Smooth muscle cell (in vitro differentiated cells): ENCODE measurements at regions not wholly inside any gene's neighbourhood (a gene's known extent, or its start where the extent isn't known, plus 50 kb on each side); places are given as distances from the start of the nearest gene placed in this dataset.

ENCODE experiments used
- DNase-seq: peaks from one replicate; lab custom pipeline; 2025; ENCODE audit not compliant: unreplicated experiment; lab: John Stamatoyannopoulos, UW
- H2AFZ ChIP-seq: fragments of 200-600 bp; sonication (generic); 2 replicates; pipeline ENCODE4 v1.6.0; 2016; ENCODE audit warnings: antibody characterized with exemption, low read depth, mild to moderate bottlenecking
- H3F3A ChIP-seq: fragments of 200-600 bp; sonication (generic); 2 replicates; pipeline ENCODE4 v1.6.0; 2017; ENCODE audit warnings: antibody characterized with exemption, low read depth
- H3K27ac ChIP-seq: fragments of 200-600 bp; sonication (generic); 2 replicates; pipeline ENCODE4 v1.5.1; 2016; ENCODE audit warnings: low read depth, mild to moderate bottlenecking
- H3K27me3 ChIP-seq: fragments of 200-600 bp; sonication (generic); 2 replicates; pipeline ENCODE4 v1.6.1; 2016; ENCODE audit warnings: low read depth, mild to moderate bottlenecking
- H3K36me3 ChIP-seq: fragments of 200-600 bp; sonication (generic); 2 replicates; pipeline ENCODE4 v1.5.1; 2016; ENCODE audit warnings: low read depth
- H3K4me1 ChIP-seq: fragments of 200-600 bp; sonication (generic); 2 replicates; pipeline ENCODE4 v1.5.1; 2016; ENCODE audit warnings: low read depth
- H3K4me2 ChIP-seq: fragments of 200-600 bp; sonication (generic); 2 replicates; pipeline ENCODE4 v1.6.0; 2016; ENCODE audit warnings: mild to moderate bottlenecking
- H3K4me3 ChIP-seq: fragments of 200-600 bp; sonication (generic); 2 replicates; pipeline ENCODE4 v1.5.1; 2016; ENCODE audit warnings: mild to moderate bottlenecking
- H3K79me2 ChIP-seq: fragments of 200-600 bp; sonication (generic); 2 replicates; pipeline ENCODE4 v1.6.0; 2016; ENCODE audit warnings: low read depth, mild to moderate bottlenecking
- H3K9ac ChIP-seq: fragments of 200-600 bp; sonication (generic); 2 replicates; pipeline ENCODE4 v1.6.0; 2016; ENCODE audit warnings: low read depth
- H3K9me3 ChIP-seq: fragments of 200-600 bp; sonication (generic); replicated peaks from 2 replicates; pipeline ENCODE4 v1.5.1; 2016; ENCODE audit warnings: low read depth
- H4K20me1 ChIP-seq: fragments of 200-600 bp; sonication (generic); 2 replicates; pipeline ENCODE4 v1.6.0; 2016; ENCODE audit warnings: low read depth
- WGBS: methylation state at CpG from one replicate; pipeline ENCODE4 v1.1.7; 2016; ENCODE audit warnings: low lambda C conversion rate; 5-methylcytosine and 5-hydroxymethylcytosine counted together
- TF ChIP-seq, protein P1 (sequence below): fragments of 200-600 bp; sonication (generic); IDR thresholded peaks from 2 replicates; pipeline ENCODE4 v1.5.1; 2017; ENCODE audit warnings: borderline replicate concordance, mild to moderate bottlenecking, antibody characterized with exemption; ENCODE audit not compliant: insufficient read depth, poor library complexity, severe bottlenecking

DNA sequence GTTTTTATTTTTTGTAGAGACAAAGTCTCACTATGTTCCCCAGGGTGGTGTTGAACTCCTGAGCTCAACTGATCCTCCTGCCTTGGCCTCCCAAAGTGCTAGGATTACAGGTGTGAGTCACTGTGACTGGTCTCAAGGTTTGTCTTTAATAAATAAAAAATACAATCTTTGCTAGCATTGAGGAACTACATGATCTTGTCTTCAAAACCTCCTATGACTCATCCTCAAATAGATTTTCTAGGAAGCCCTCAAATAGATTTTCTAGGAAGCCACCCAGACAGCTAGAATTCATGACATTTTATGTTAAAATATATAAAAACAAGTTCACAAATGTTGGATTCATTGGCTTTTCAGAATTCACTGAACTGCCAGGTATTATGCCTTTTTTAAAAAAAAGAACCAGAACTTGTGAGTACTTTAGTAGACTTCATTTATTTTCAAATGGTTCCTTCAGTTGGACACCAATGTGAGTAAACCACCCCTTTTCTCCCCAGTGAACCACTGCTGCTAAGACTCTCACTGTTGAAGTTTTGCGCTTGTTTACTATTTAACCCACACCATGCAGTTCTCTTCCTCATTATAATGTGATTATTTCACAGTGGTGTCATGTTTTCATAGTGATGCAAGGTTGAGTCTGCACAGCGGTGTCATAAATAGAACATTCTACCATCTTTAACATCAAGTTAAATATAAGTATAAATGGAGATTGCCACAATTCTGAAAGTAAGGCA is 303.9 kb downstream of the CASP12 start:
- Histone ChIP-seq H2AFZ (no peak overlapping the region), H3K9me3 (no peaks in the 10 kb centered on the region), H4K20me1 (no peaks in the 10 kb centered on the region), H3K27me3 (no peaks in the 10 kb centered on the region), H3K4me1 (no peaks in the 10 kb centered on the region), H3K27ac (no peak overlapping the region), H3K36me3 (no peaks in the 10 kb centered on the region), H3F3A (no peaks in the 10 kb centered on the region), H3K4me2 (no peak overlapping the region), H3K4me3 (no peak overlapping the region), H3K79me2 (no peaks in the 10 kb centered on the region), H3K9ac (no peak overlapping the region)
- no peak for DNase-seq
- 93% methylated on average over 2 of the region's 2 CpGs for WGBS
- TF ChIP-seq, protein P1, sequence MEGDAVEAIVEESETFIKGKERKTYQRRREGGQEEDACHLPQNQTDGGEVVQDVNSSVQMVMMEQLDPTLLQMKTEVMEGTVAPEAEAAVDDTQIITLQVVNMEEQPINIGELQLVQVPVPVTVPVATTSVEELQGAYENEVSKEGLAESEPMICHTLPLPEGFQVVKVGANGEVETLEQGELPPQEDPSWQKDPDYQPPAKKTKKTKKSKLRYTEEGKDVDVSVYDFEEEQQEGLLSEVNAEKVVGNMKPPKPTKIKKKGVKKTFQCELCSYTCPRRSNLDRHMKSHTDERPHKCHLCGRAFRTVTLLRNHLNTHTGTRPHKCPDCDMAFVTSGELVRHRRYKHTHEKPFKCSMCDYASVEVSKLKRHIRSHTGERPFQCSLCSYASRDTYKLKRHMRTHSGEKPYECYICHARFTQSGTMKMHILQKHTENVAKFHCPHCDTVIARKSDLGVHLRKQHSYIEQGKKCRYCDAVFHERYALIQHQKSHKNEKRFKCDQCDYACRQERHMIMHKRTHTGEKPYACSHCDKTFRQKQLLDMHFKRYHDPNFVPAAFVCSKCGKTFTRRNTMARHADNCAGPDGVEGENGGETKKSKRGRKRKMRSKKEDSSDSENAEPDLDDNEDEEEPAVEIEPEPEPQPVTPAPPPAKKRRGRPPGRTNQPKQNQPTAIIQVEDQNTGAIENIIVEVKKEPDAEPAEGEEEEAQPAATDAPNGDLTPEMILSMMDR = no peak

DNA sequence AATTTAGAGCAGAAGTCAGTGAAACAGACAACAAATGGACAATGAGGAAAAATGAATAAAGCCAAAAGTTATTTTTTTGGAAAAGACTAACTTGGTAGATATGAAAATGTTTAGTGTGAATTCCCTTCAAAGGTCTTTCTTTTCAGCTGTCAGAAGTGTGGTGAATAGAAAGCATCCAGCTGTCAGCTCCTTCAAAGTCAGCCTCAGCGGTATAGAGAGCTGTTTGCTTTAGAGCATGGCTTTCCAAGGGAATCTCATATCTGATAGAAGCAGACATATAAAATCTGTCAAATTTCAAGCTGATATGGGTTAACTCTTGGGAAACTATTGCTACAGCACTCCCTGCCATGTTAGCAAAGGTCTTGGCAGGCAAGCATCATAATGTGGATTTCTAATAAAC is 309.3 kb downstream of the CASP12 start:
- no peaks in the 10 kb centered on the region for H3K36me3 ChIP-seq
- H3K4me3 ChIP-seq = no peak overlapping the region
- H3K4me1 ChIP-seq = no peaks in the 10 kb centered on the region
- H3K27me3 ChIP-seq = no peaks in the 10 kb centered on the region
- H3K4me2 ChIP-seq = no peak overlapping the region
- H3K79me2 ChIP-seq = no peaks in the 10 kb centered on the region
- TF ChIP-seq, protein P1 = no peak
- no peaks in the 10 kb centered on the region for H4K20me1 ChIP-seq
- no peaks in the 10 kb centered on the region for H3F3A ChIP-seq
- no peak for DNase-seq
- no peak overlapping the region for H3K27ac ChIP-seq
- H3K9ac ChIP-seq = no peak overlapping the region
- WGBS = 38% methylated on average over 1 of the region's 1 CpG
- H2AFZ ChIP-seq = peak overlapping the region; percentile 29
- no peaks in the 10 kb centered on the region for H3K9me3 ChIP-seq

- H3K4me3 ChIP-seq = no peak overlapping the region
Measured at GRCh38 chr11:104588446-104588845, 309.8 kb downstream of the CASP12 start.

More at GRCh38 chr11:104588446-104588845, 309.8 kb downstream of the CASP12 start:
- H2AFZ ChIP-seq = peak overlapping the region; percentile 29
- no peaks in the 10 kb centered on the region for H4K20me1 ChIP-seq
- no peaks in the 10 kb centered on the region for H3K79me2 ChIP-seq
- no peaks in the 10 kb centered on the region for H3K4me1 ChIP-seq
- H3K9me3 ChIP-seq = no peaks in the 10 kb centered on the region
- TF ChIP-seq, protein P1 = no peak
- DNase-seq = no peak
- H3K36me3 ChIP-seq = no peaks in the 10 kb centered on the region
- 87% methylated on average over 2 of the region's 2 CpGs for WGBS
- no peak overlapping the region for H3K4me2 ChIP-seq
- no peaks in the 10 kb centered on the region for H3K27me3 ChIP-seq
- H3F3A ChIP-seq = no peaks in the 10 kb centered on the region
- no peak overlapping the region for H3K9ac ChIP-seq
- no peak overlapping the region for H3K27ac ChIP-seq
